ENCODE measurements at regions not wholly inside any gene's neighbourhood (a gene's known extent, or its start where the extent isn't known, plus 50 kb on each side); places are given as distances from the start of the nearest gene placed in this dataset.

- no peak overlapping the region for H3K4me3 ChIP-seq (ENCODE audit: low read depth, low read length)
- TF ChIP-seq CTCF (IDR thresholded peaks at IDR 0.05; ENCODE audit: control insufficient read depth, extremely low read depth, insufficient read depth), result no peak
- DNase-seq (ENCODE audit: low read depth), result no peak
Measured at GRCh38 chr11:91326280-91326679, 898.3 kb upstream of the FAT3 start.

- no peak overlapping the region for H3K4me3 ChIP-seq (ENCODE audit: low read depth, low read length)
- no peak for DNase-seq (ENCODE audit: low read depth)
- no peak for TF ChIP-seq CTCF (IDR thresholded peaks at IDR 0.05; ENCODE audit: control insufficient read depth, extremely low read depth, insufficient read depth)
Measured at GRCh38 chr11:91314521-91314920, 910.1 kb upstream of the FAT3 start.

- H3K4me3 ChIP-seq (ENCODE audit: low read depth, low read length), result no peak overlapping the region
- no peak for DNase-seq (ENCODE audit: low read depth)
- no peak for TF ChIP-seq CTCF (IDR thresholded peaks at IDR 0.05; ENCODE audit: control insufficient read depth, extremely low read depth, insufficient read depth)
Measured at GRCh38 chr11:91312541-91312940, 912.1 kb upstream of the FAT3 start.

GRCh38 chr11:91310085-91310484 is 914.5 kb upstream of the FAT3 start:
- TF ChIP-seq CTCF (IDR thresholded peaks at IDR 0.05; ENCODE audit: control insufficient read depth, extremely low read depth, insufficient read depth), result no peak
- no peak overlapping the region for H3K4me3 ChIP-seq (ENCODE audit: low read depth, low read length)

GRCh38 chr11:91308069-91308468 is 916.5 kb upstream of the FAT3 start:
- H3K4me3 ChIP-seq (ENCODE audit: low read depth, low read length), result no peak overlapping the region
- TF ChIP-seq CTCF (IDR thresholded peaks at IDR 0.05; ENCODE audit: control insufficient read depth, extremely low read depth, insufficient read depth), result no peak
- peak; percentile 2 for DNase-seq (ENCODE audit: low read depth)

More at GRCh38 chr11:91310085-91310484, 914.5 kb upstream of the FAT3 start:
- no peak for DNase-seq (ENCODE audit: low read depth)

GRCh38 chr11:91305402-91305801 is 919.2 kb upstream of the FAT3 start:
- no peak for TF ChIP-seq CTCF (IDR thresholded peaks at IDR 0.05; ENCODE audit: control insufficient read depth, extremely low read depth, insufficient read depth)
- no peak for DNase-seq (ENCODE audit: low read depth)
- no peak overlapping the region for H3K4me3 ChIP-seq (ENCODE audit: low read depth, low read length)

- no peak for DNase-seq (ENCODE audit: low read depth)
- no peak overlapping the region for H3K4me3 ChIP-seq (ENCODE audit: low read depth, low read length)
- TF ChIP-seq CTCF (IDR thresholded peaks at IDR 0.05; ENCODE audit: control insufficient read depth, extremely low read depth, insufficient read depth), result no peak
Measured at GRCh38 chr11:91303749-91304148, 920.9 kb upstream of the FAT3 start.

Measured in LNCaP clone FGC (cell line).